ENCODE measurements at regions not wholly inside any gene's neighbourhood (a gene's known extent, or its start where the extent isn't known, plus 50 kb on each side); places are given as distances from the start of the nearest gene placed in this dataset.

- TF ChIP-seq EZH2 (IDR thresholded peaks at IDR 0.05; ENCODE audit: insufficient read depth, poor library complexity, severe bottlenecking) (no peak), EZH2phosphoT487 (IDR thresholded peaks at IDR 0.05; ENCODE audit: insufficient read depth, low read depth) (no peak)
Observed at GRCh38 chr13:103945836-103946235, 879.6 kb upstream of the SLC10A2 start.
